HUES64 (cell line): ENCODE measurements at regions not wholly inside any gene's neighbourhood (a gene's known extent, or its start where the extent isn't known, plus 50 kb on each side); places are given as distances from the start of the nearest gene placed in this dataset.
"Not testable (repeated sequence)": the region's sequence is repeated elsewhere in the genome, so short reads cannot be mapped to it uniquely, and the experiment has no call there.

Source experiments
- H3K27ac ChIP-seq: 2 replicates; pipeline ENCODE4 v1.7.0; 2013; ENCODE audit warnings: low read depth, low read length, inconsistent platforms
- H3K27me3 ChIP-seq: 2 replicates; pipeline ENCODE4 v1.6.1; 2013; ENCODE audit warnings: mild to moderate bottlenecking, low read length; ENCODE audit not compliant: insufficient read depth
- H3K36me3 ChIP-seq: 2 replicates; pipeline ENCODE4 v1.6.1; 2013; ENCODE audit warnings: mild to moderate bottlenecking, low read length; ENCODE audit not compliant: insufficient read depth
- H3K4me1 ChIP-seq: 2 replicates; pipeline ENCODE4 v1.6.1; 2013; ENCODE audit warnings: mild to moderate bottlenecking, low read length, moderate library complexity; ENCODE audit not compliant: insufficient read depth
- H3K4me3 ChIP-seq: 2 replicates; pipeline ENCODE4 v1.5.1; 2013; ENCODE audit warnings: mild to moderate bottlenecking, low read length, moderate library complexity
- H3K9ac ChIP-seq: 2 replicates; pipeline ENCODE4 v1.6.1; 2013; ENCODE audit warnings: mild to moderate bottlenecking, low read depth, low read length
- H3K9me3 ChIP-seq: 2 replicates; pipeline ENCODE4 v1.6.1; 2013; ENCODE audit warnings: low read depth, low read length; ENCODE audit not compliant: insufficient read depth
- WGBS: fragments of 150-250, 120-280 bp; methylation state at CpG from one replicate; pipeline ENCODE4 v1.1.7; 2013; ENCODE audit warnings: missing lambda C conversion rate; 5-methylcytosine and 5-hydroxymethylcytosine counted together

DNA sequence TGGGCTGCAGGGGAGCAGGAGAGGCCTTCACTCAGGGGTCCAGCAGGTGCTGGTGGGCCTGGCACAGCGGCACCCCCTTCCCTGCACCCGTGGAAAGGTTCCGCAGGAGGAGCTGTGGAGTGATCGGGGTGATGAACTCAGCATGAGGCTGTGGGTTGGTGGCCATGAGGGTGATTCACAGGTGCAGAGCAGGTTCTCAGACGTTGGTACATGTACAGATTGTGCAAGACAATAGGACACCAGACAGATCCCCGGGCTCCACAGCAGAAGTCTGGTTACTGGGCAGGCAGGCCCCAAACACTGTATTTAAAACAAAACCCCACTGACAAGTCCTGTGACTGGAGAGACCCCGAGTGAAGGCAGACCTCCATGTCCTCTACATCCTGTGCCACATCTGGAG, 151.6 kb upstream of the CDH4 start:
- 0 out of 2 replicates have a peak, but pooled peaks cover 6% of the 10 kb centered on the region for H3K9me3 ChIP-seq
- no peak overlapping the region for H3K27ac ChIP-seq
- no peak overlapping the region for H3K9ac ChIP-seq
- WGBS = 93% methylated on average over 7 of the region's 7 CpGs
- no peak overlapping the region for H3K4me3 ChIP-seq
- peaks cover 16% of the 10 kb centered on the region for H3K27me3 ChIP-seq
- H3K36me3 ChIP-seq = no peaks in the 10 kb centered on the region
- H3K4me1 ChIP-seq = no peaks in the 10 kb centered on the region

DNA sequence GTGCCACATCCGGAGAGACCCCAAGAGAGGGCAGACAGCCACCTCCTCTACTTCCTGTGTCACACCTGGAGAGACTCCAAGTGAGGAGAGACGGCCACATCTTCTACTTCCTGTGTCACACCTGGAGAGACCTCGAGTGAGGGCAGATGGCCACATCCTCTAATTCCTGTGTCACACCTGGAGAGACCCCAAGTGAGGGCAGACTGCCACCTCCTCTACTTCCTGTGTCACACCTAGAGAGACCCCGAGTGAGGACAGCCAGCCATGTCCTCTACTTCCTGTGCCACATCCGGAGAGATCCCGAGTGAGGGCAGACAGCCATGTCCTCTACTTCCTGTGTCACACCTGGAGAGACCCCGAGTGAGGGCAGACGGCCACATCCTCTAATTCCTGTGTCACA, 150.7 kb upstream of the CDH4 start:
- not testable (repeated sequence) for H3K9ac ChIP-seq

DNA sequence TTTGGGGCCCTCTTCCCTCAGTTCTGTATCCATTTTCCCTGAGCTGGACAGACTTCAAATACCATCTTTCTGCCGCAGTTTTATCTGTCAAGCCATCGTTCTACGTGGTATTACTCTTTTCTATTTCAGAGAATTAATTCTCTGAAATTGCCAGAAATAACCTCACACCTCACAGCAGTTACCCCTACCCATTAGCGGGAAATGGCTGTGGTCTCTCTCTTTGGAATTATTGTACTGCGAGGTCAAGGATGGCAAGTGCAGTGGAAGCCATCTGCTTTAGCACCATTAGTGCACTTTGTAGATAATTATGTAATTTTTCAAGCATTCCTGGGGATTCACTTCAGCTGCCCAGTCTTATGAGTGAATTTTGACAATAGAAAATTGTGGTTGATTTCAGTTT, 147.8 kb upstream of the CDH4 start:
- H3K4me3 ChIP-seq = no peak overlapping the region
- H3K4me1 ChIP-seq = no peaks in the 10 kb centered on the region
- H3K9me3 ChIP-seq = no peaks in the 10 kb centered on the region
- no peak overlapping the region for H3K27ac ChIP-seq
- no peak overlapping the region for H3K9ac ChIP-seq
- peaks cover 19% of the 10 kb centered on the region for H3K27me3 ChIP-seq
- H3K36me3 ChIP-seq = no peaks in the 10 kb centered on the region
- 93% methylated on average over 5 of the region's 5 CpGs for WGBS

More for the DNA sequence above, 150.7 kb upstream of the CDH4 start:
- H3K9me3 ChIP-seq, H3K4me1 ChIP-seq, H3K36me3 ChIP-seq, H3K4me3 ChIP-seq, H3K27ac ChIP-seq: not testable (repeated sequence)
- WGBS = 89% methylated on average over 8 of the region's 8 CpGs
- peaks cover 16% of the 10 kb centered on the region for H3K27me3 ChIP-seq

DNA sequence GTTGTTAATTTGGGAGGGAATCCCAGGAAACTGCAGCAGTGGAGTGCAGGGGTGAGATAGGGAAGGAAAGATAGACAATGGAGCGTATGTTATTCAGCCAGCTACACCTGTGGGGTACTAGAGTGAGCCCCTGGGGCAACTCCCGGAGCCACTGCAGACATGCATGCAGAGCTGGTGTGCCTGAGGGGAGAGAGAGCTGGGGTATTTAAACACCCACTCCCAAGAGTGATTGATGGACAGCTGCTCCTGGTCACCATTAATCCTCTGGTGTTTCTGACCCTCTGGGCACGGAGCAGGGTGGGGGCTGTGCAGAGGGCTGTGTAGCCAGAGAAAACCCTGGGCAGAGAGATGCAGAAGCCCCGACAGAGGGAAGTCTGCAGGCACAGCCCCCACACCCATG, 146.7 kb upstream of the CDH4 start:
- Histone ChIP-seq H3K27me3 (peaks cover 20% of the 10 kb centered on the region), H3K27ac (no peak overlapping the region), H3K4me1 (no peaks in the 10 kb centered on the region), H3K9ac (no peak overlapping the region), H3K36me3 (no peaks in the 10 kb centered on the region), H3K9me3 (no peaks in the 10 kb centered on the region), H3K4me3 (no peak overlapping the region)
- 82% methylated on average over 4 of the region's 4 CpGs for WGBS

DNA sequence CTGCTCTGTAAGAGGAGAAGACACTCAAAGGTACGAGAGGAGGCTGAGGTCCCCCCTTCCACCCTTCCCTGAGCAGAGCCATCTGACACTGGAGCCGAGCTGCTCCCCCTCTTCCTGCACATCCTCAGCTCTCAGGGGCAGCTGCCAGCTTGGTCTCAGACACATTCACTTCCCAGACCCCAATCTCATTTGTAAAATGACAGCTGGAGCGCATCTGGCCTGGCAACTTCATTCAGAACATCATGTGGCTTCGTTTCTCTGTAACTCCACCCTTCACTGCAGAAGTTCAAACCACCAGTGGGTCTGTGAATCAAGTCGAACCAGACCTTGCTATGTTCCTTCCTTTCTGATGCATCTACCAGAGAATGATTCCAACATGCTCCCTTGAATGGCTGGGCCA, 145.6 kb upstream of the CDH4 start:
- Histone ChIP-seq H3K9me3 (no peaks in the 10 kb centered on the region), H3K27me3 (peaks cover 20% of the 10 kb centered on the region), H3K4me3 (no peak overlapping the region), H3K4me1 (no peaks in the 10 kb centered on the region), H3K9ac (no peak overlapping the region), H3K27ac (no peak overlapping the region), H3K36me3 (no peaks in the 10 kb centered on the region)
- 92% methylated on average over 5 of the region's 5 CpGs for WGBS

DNA sequence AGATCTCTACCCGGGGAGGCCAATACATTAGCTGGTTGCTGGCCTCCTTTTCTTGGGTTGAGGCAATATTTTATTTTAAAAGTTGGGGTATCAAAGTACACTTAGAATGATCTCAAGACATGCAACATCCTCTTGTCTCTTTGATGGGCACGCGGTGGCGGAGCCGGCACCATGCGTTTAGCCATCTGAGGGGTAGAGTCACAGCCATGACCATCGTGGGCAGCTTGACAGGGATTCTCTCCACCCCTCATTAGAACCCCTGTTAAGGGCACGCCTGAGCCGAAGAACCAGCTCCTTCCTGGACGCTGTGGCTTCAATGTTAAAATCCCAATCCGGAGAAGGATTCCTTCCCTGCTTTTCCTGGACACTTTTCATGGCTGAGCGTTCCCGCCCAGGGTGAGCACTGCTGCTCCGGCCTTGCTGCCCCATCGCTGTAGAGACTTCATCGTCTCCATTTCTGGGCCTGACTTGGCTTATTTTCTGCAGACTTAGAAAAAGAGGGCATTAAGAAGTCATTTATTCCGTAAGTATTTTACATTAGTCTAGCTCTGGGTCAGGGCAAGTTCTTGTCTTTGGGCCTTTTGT, 142.7 kb upstream of the CDH4 start:
- WGBS = 94% methylated on average over 17 of the region's 17 CpGs
- Histone ChIP-seq H3K27ac (no peak overlapping the region), H3K27me3 (peaks cover 10% of the 10 kb centered on the region; the same call in 1 of the 2 replicates), H3K36me3 (no peaks in the 10 kb centered on the region), H3K4me3 (no peak overlapping the region), H3K9ac (no peak overlapping the region), H3K4me1 (no peaks in the 10 kb centered on the region), H3K9me3 (no peaks in the 10 kb centered on the region)

DNA sequence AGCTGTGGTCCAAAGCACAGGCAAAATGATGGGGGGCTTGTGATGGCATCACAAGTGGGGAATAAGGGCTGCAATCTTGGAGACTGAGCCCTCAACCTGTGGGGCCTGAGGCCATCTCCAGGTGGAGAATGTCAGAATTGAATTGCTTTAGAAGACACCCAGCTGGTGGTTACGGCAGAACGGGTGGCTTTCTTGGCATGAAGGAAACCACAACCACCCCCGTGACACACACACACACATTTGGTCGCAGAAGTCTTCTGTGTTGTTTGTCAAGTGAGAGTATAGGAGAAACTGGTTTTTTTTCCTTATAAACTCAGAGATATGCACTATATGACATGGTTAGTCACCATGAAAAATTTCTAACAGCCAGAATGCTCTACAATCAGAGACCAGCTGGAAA, 139.5 kb upstream of the CDH4 start:
- H3K9me3 ChIP-seq = no peaks in the 10 kb centered on the region
- 0 out of 2 replicates have a peak, but pooled peaks cover 3% of the 10 kb centered on the region for H3K27me3 ChIP-seq
- WGBS = 93% methylated on average over 2 of the region's 4 CpGs
- no peaks in the 10 kb centered on the region for H3K4me1 ChIP-seq
- H3K4me3 ChIP-seq = no peak overlapping the region
- H3K36me3 ChIP-seq = no peaks in the 10 kb centered on the region
- no peak overlapping the region for H3K27ac ChIP-seq
- no peak overlapping the region for H3K9ac ChIP-seq

DNA sequence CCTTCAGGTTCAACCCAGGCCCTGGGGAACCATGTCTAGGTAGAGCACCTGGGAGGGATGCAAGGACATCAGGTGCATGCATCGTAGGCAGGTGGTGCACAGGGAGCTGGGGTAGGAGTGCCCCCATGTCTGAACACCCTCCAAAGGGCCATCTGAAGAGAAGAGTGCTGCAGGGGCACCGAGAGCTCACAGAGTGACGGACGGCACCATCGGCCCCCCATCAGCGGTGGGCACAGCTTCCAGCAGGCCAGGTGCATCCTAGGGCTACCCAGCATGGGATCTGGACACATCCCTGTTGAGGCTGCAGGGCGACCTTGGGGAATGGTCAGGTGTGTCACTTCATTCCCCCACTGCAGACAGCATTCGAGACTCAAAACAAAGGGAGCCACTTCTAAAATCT, 138.3 kb upstream of the CDH4 start:
- Histone ChIP-seq H3K9ac (no peak overlapping the region), H3K27me3 (0 out of 2 replicates have a peak, but pooled peaks cover 3% of the 10 kb centered on the region), H3K4me1 (no peaks in the 10 kb centered on the region), H3K36me3 (no peaks in the 10 kb centered on the region), H3K4me3 (no peak overlapping the region), H3K9me3 (no peaks in the 10 kb centered on the region), H3K27ac (no peak overlapping the region)
- 94% methylated on average over 8 of the region's 8 CpGs for WGBS

DNA sequence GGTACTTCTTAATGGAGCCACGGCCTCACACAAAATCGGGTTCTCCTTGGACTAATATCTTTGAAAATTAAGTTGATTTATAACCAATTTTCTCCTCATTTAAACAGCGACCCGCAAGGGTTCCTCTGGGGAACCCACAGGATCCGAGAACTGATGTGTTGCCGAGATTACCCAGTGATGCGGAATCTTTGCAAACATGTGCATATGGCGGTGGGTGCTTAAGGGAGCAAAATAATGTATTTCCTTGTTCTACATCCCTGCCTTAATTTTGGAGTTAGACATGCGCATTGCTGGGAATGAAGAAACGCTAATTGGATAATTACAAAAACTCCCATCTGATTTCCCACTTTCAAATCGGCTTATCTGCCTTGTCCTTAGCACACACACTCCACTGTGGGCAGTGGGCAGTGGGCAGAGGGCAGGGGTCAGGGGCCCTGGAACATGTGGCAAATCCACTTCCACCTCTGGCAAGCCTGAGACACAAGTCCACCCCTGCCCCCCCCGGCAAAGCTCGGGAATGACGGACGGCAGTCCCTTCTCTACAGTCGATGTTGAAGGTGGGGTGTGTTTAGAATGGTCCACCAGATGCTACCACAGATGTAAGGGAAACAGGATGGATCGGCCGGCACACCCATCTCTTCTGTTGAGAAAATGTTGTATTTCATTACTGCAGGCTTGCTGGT, 137.4 kb upstream of the CDH4 start:
- Histone ChIP-seq H3K9me3 (no peaks in the 10 kb centered on the region), H3K4me3 (no peak overlapping the region), H3K4me1 (no peaks in the 10 kb centered on the region), H3K27me3 (no peaks in the 10 kb centered on the region), H3K27ac (no peak overlapping the region), H3K9ac (no peak overlapping the region), H3K36me3 (no peaks in the 10 kb centered on the region)
- 94% methylated on average over 18 of the region's 18 CpGs for WGBS

DNA sequence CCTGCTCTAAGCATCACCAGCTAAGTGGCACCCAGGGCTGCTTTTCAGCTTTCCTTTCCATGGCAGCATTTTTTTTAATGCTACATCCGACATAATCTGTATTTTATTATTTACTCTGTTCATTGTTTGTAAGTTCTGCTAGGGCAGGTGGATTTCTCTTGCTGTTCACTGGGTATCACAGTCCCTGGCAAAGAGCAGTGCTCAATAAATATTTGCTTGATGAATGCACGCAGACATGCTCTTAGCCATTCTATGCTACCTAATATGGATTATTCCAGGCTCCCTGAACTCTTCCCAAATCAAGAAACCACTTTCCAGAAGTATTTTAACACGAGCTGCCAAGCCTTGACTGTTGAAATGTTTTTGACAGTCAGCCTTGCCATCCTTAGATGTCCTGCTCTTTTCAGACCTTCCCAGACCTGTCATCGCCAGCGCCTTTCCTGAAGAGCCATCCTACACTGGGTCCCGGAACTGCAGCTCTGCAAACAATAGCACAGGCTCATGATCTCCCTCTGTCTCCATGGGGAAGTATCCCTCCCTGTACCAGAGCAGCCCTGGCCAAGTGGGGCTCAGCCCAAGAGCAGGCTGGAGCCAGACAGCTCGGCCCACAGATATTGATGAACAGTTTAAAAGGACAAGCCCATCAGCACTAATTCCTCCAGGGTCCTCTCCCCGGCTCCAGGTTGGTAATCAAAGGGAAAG, 136.5 kb upstream of the CDH4 start:
- 79% methylated on average over 8 of the region's 8 CpGs for WGBS
- Histone ChIP-seq H3K4me1 (0 out of 2 replicates have a peak, but pooled peaks cover 7% of the 10 kb centered on the region), H3K27ac (no peak overlapping the region), H3K9ac (no peak overlapping the region), H3K4me3 (no peak overlapping the region), H3K9me3 (no peaks in the 10 kb centered on the region), H3K27me3 (no peaks in the 10 kb centered on the region), H3K36me3 (no peaks in the 10 kb centered on the region)

DNA sequence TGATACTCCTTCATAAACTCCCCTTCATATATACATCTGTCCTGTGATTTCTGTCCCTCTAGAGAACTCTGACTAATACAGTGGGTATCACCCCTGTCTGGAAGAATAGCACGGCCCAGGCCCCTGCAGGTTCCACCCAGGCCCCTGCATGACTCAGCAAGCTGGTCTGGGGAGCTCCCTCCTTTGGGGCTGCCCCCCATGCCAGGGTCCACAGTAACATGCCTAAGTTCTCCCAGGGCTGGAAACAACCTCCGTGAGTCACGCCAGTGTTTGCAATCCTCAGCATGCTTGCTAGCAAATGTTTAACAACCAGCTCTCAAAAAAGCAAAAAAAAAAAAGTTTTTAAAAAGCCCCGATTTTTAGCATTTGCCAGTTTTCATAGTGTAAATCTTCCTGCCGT, 134.3 kb upstream of the CDH4 start:
- H3K9me3 ChIP-seq = no peaks in the 10 kb centered on the region
- H3K4me3 ChIP-seq = no peak overlapping the region
- no peak overlapping the region for H3K9ac ChIP-seq
- WGBS = 93% methylated on average over 5 of the region's 5 CpGs
- peaks cover 7% of the 10 kb centered on the region; the same call in 1 of the 2 replicates for H3K4me1 ChIP-seq
- H3K27me3 ChIP-seq = no peaks in the 10 kb centered on the region
- H3K27ac ChIP-seq = no peak overlapping the region
- no peaks in the 10 kb centered on the region for H3K36me3 ChIP-seq
